ENCODE measurements at regions not wholly inside any gene's neighbourhood (a gene's known extent, or its start where the extent isn't known, plus 50 kb on each side); places are given as distances from the start of the nearest gene placed in this dataset.

DNA sequence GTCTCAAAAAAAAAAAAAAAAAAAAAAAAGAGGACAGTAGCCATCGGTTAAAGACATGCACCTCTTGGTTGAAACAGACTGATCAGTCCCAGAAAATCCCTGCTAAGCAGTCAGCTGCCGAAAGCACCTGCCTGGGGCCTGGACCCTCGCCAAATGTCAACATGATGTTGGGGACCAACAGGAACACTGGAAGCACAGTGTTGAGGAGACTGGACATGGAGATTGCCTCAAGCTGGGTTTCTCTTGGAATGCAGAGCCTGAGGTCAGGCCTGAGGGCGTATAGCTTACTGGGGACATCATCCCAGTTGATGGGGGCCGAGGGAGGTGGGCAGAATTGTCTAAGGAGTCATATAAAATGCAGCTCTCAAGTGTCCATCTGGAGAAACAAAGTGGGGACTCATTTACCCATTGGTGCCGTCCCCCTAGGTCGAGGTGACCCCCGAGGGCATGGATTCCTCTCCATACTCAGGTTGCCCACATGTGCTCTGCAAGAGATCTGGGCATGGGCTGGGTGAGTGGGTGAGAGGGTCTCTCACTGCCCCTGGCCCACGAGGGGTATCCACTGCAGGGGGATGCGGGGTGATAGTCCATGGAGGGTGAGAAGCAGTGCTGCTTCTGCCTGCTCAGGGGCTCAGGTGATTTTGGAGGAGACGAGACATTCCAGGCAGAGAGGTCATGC is 164.5 kb downstream of the URI1 start:
- Histone ChIP-seq H3K9me3 (ENCODE audit: control insufficient read depth in 1 of 2, insufficient read depth in 1 of 2, low read depth in 1 of 2, low read length in 2 of 2) (no peaks in the 10 kb centered on the region), H3K4me1 (ENCODE audit: control insufficient read depth in 1 of 2, insufficient read depth in 2 of 2, low read length in 2 of 2) (no peaks in the 10 kb centered on the region), H3K9me2 (ENCODE audit: insufficient read depth) (no peaks in the 10 kb centered on the region), H3K4me2 (ENCODE audit: low read length) (no peak overlapping the region), H3K4me3 (replicated peaks in 1 of 2; ENCODE audit: low read depth in 1 of 2, low read length in 2 of 2) (no peak overlapping the region), H2AFZ (ENCODE audit: low read depth, low read length, poor library complexity, severe bottlenecking) (no peak overlapping the region), H3K79me2 (ENCODE audit: insufficient read depth, low read length) (no peaks in the 10 kb centered on the region), H4K20me1 (ENCODE audit: insufficient read depth) (no peaks in the 10 kb centered on the region), H3K27me3 (ENCODE audit: insufficient read depth, low read length) (no peaks in the 10 kb centered on the region; the same call in 1 of the 2 replicates), H3K36me3 (ENCODE audit: control insufficient read depth in 1 of 2, insufficient read depth in 2 of 2, low read length in 2 of 2) (no peaks in the 10 kb centered on the region), H3K9ac (ENCODE audit: low read length) (no peak overlapping the region), H3K27ac (ENCODE audit: low read depth, low read length) (no peak overlapping the region)
- ChIA-PET POLR2A (no interaction called here), CTCF (no interaction called here), RAD21 (ENCODE audit: low non-redundant PET in 1 of 2, low total read pairs in 2 of 2, uncharacterized antibody in 2 of 2, unreplicated experiment in 2 of 2) (no interaction called here)
- DNase-seq (ENCODE audit: low read depth, low spot score) (no peak), ATAC-seq (no peak)
- no TSS peak for BruUV-seq (replicated peaks)
- no peak for TF ChIP-seq TCF7L2 (IDR thresholded peaks at IDR 0.05; ENCODE audit: borderline replicate concordance, extremely low read depth, insufficient read depth, insufficient read length)
- TF ChIP-seq, protein P1, sequence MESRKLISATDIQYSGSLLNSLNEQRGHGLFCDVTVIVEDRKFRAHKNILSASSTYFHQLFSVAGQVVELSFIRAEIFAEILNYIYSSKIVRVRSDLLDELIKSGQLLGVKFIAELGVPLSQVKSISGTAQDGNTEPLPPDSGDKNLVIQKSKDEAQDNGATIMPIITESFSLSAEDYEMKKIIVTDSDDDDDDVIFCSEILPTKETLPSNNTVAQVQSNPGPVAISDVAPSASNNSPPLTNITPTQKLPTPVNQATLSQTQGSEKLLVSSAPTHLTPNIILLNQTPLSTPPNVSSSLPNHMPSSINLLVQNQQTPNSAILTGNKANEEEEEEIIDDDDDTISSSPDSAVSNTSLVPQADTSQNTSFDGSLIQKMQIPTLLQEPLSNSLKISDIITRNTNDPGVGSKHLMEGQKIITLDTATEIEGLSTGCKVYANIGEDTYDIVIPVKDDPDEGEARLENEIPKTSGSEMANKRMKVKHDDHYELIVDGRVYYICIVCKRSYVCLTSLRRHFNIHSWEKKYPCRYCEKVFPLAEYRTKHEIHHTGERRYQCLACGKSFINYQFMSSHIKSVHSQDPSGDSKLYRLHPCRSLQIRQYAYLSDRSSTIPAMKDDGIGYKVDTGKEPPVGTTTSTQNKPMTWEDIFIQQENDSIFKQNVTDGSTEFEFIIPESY (IDR thresholded peaks at IDR 0.05; ENCODE audit: extremely low read depth, insufficient replicate concordance, low read length), result no peak
- TF ChIP-seq FOSL1 (IDR thresholded peaks at IDR 0.05; ENCODE audit: low read depth), result no peak
- TF ChIP-seq, protein P2, sequence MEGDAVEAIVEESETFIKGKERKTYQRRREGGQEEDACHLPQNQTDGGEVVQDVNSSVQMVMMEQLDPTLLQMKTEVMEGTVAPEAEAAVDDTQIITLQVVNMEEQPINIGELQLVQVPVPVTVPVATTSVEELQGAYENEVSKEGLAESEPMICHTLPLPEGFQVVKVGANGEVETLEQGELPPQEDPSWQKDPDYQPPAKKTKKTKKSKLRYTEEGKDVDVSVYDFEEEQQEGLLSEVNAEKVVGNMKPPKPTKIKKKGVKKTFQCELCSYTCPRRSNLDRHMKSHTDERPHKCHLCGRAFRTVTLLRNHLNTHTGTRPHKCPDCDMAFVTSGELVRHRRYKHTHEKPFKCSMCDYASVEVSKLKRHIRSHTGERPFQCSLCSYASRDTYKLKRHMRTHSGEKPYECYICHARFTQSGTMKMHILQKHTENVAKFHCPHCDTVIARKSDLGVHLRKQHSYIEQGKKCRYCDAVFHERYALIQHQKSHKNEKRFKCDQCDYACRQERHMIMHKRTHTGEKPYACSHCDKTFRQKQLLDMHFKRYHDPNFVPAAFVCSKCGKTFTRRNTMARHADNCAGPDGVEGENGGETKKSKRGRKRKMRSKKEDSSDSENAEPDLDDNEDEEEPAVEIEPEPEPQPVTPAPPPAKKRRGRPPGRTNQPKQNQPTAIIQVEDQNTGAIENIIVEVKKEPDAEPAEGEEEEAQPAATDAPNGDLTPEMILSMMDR (IDR thresholded peaks at IDR 0.05 in 2 of 3, conservative IDR thresholded peaks at IDR 0.05 in 1 of 3; ENCODE audit: borderline replicate concordance in 1 of 3, insufficient read depth in 1 of 3, low read depth in 2 of 3, low read length in 2 of 3), result no peak
- TF ChIP-seq CEBPB (IDR thresholded peaks at IDR 0.05; ENCODE audit: low read depth), result no peak
- TF ChIP-seq CBX3 (IDR thresholded peaks at IDR 0.05; ENCODE audit: low read depth), result no peak
- intact Hi-C loops (cut with micrococcal nuclease), result no loop called here
